HL-60 (cell line): ENCODE measurements at regions not wholly inside any gene's neighbourhood (a gene's known extent, or its start where the extent isn't known, plus 50 kb on each side); places are given as distances from the start of the nearest gene placed in this dataset.

Source experiments
- DNase-seq, 2 experiments: peaks; one replicate each; pipeline ENCODE4 v3.0.0-alpha.2; 2010 to 2020; ENCODE audit warnings: low read depth in 1 of 2, low spot score in 1 of 2
- H3K27ac ChIP-seq: fragments of 250-450 bp; sonication (Bioruptor Pico); replicated peaks from 2 replicates; pipeline ENCODE4 v1.5.1; 2020; ENCODE audit warnings: mild to moderate bottlenecking, moderate library complexity
- H3K27me3 ChIP-seq: fragments of 250-450 bp; sonication (Bioruptor Pico); 2 replicates; pipeline ENCODE4 v1.5.1; 2021; ENCODE audit warnings: mild to moderate bottlenecking, moderate library complexity; ENCODE audit not compliant: insufficient read depth, poor library complexity, severe bottlenecking
- H3K4me3 ChIP-seq: replicated peaks from 2 replicates; pipeline ENCODE4 v1.5.1; 2011; ENCODE audit warnings: mild to moderate bottlenecking, control low read depth, low read length; ENCODE audit not compliant: insufficient read depth
- GABPA ChIP-seq: IDR thresholded peaks from 2 replicates; pipeline ENCODE4 v1.6.1; 2012; ENCODE audit warnings: low read depth
- POLR2AphosphoS5 ChIP-seq: IDR thresholded peaks from 2 replicates; pipeline ENCODE4 v1.6.1; 2012; ENCODE audit warnings: low read depth
- SPI1 ChIP-seq: IDR thresholded peaks from 2 replicates; pipeline ENCODE4 v1.6.1; 2012; ENCODE audit warnings: low read depth, mild to moderate bottlenecking, borderline replicate concordance
- TF ChIP-seq, protein P1 (sequence below): IDR thresholded peaks from 2 replicates; pipeline ENCODE4 v1.6.1; 2012; ENCODE audit warnings: low read depth; ENCODE audit not compliant: insufficient replicate concordance
- TF ChIP-seq, protein P2 (sequence below): IDR thresholded peaks from one replicate; pipeline ENCODE4 v1.5.1; 2011; ENCODE audit warnings: low read length, control low read depth, inconsistent platforms; ENCODE audit not compliant: insufficient read depth

DNA sequence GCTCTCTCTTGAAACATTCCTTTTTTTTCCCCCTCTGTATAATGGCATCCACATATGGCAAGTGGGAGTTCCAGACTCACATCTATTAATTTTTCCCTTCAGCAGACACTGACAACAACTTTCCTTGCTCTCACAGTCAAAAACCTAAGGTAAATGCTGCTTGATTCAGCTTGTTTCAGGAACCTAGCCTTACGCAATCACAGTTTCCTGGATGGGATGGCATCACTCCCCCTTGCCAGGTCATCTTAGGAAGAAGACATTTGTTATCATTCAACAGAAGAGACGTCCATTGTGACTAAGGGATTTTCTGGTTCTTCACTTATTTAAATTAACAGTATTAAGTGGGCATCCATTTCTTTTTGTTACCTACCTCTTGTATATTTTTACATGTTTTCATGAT lies 112.0 kb upstream of the PDGFD start:
- H3K4me3 ChIP-seq, result no peak overlapping the region
- TF ChIP-seq SPI1 (no peak), GABPA (no peak), POLR2AphosphoS5 (no peak)
- TF ChIP-seq, protein P1, sequence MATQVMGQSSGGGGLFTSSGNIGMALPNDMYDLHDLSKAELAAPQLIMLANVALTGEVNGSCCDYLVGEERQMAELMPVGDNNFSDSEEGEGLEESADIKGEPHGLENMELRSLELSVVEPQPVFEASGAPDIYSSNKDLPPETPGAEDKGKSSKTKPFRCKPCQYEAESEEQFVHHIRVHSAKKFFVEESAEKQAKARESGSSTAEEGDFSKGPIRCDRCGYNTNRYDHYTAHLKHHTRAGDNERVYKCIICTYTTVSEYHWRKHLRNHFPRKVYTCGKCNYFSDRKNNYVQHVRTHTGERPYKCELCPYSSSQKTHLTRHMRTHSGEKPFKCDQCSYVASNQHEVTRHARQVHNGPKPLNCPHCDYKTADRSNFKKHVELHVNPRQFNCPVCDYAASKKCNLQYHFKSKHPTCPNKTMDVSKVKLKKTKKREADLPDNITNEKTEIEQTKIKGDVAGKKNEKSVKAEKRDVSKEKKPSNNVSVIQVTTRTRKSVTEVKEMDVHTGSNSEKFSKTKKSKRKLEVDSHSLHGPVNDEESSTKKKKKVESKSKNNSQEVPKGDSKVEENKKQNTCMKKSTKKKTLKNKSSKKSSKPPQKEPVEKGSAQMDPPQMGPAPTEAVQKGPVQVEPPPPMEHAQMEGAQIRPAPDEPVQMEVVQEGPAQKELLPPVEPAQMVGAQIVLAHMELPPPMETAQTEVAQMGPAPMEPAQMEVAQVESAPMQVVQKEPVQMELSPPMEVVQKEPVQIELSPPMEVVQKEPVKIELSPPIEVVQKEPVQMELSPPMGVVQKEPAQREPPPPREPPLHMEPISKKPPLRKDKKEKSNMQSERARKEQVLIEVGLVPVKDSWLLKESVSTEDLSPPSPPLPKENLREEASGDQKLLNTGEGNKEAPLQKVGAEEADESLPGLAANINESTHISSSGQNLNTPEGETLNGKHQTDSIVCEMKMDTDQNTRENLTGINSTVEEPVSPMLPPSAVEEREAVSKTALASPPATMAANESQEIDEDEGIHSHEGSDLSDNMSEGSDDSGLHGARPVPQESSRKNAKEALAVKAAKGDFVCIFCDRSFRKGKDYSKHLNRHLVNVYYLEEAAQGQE, result no peak
- TF ChIP-seq, protein P2, sequence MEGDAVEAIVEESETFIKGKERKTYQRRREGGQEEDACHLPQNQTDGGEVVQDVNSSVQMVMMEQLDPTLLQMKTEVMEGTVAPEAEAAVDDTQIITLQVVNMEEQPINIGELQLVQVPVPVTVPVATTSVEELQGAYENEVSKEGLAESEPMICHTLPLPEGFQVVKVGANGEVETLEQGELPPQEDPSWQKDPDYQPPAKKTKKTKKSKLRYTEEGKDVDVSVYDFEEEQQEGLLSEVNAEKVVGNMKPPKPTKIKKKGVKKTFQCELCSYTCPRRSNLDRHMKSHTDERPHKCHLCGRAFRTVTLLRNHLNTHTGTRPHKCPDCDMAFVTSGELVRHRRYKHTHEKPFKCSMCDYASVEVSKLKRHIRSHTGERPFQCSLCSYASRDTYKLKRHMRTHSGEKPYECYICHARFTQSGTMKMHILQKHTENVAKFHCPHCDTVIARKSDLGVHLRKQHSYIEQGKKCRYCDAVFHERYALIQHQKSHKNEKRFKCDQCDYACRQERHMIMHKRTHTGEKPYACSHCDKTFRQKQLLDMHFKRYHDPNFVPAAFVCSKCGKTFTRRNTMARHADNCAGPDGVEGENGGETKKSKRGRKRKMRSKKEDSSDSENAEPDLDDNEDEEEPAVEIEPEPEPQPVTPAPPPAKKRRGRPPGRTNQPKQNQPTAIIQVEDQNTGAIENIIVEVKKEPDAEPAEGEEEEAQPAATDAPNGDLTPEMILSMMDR, result no peak
- H3K27ac ChIP-seq, result no peak overlapping the region
- DNase-seq, result peak in 1 of 2 experiments; percentile 3
- no peaks in the 10 kb centered on the region for H3K27me3 ChIP-seq

DNA sequence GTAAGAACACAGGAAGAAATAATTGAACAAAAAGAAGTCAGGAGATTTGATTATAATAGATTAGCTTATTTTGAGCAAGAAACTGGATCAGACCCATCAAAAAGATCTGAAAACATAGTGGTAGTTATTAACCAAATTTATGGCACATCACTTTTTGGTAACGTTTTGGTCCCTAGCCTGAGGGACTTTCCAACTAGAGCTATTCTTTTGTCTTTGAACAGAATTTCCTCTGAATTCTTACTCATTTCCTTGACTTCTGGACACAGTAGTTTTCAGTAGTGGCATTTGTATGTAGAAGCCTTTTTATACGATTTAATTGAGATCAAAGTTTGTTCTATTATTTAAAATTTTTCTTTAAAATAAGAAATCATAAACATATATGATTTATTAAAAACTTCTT lies 96.5 kb upstream of the PDGFD start:
- Histone ChIP-seq H3K27ac (no peak overlapping the region), H3K27me3 (no peaks in the 10 kb centered on the region), H3K4me3 (no peak overlapping the region)
- TF ChIP-seq POLR2AphosphoS5 (no peak), GABPA (no peak), SPI1 (no peak)
- no peak for DNase-seq

DNA sequence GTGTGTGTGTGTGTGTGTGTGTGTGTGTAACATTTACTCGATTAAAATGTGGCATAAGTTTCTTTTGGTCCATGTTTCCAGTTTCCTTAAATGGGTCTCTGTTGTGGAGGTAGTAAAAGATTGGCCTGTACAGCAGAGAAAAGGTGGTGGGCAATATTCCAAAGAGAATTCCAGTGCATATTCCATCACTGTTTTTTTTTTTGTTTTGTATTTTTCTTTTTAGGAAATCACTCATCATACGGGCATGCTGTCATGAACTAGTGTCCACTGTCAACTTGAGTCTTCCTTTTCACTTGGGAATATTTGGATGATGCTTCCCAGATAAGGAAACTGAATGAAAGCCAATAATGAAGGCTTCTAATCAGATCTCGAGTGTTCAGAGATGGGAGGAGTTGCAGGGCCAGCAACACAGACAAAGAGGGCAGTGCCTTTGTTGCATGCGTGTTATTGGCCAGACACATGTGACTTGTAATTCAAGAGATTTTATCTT lies 95.2 kb upstream of the PDGFD start:
- Histone ChIP-seq H3K27me3 (no peaks in the 10 kb centered on the region), H3K4me3 (no peak overlapping the region), H3K27ac (no peak overlapping the region)
- DNase-seq, result no peak
- TF ChIP-seq, protein P2, result no peak
- TF ChIP-seq POLR2AphosphoS5 (no peak), SPI1 (no peak), GABPA (no peak)
- TF ChIP-seq, protein P1, result no peak

DNA sequence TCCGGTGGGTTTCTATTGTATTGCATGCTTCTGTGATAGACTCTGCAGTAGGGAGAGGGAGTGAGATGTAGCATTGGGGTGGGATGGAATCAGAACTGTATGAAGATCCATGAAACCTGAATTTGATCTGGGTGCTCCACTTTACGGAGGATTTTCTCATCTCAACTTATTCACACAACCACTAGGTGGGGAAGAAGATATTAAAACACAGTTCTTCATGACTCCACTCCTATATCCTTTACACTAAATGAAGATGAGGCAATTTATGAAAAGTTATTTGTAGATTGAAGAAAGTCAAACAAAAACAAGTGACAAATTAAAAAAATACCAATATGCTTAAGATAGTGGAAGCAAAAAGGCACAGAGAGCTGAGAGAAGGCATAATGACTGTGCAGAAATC lies 92.6 kb upstream of the PDGFD start:
- Histone ChIP-seq H3K27ac (no peak overlapping the region), H3K27me3 (no peaks in the 10 kb centered on the region), H3K4me3 (no peak overlapping the region)
- TF ChIP-seq POLR2AphosphoS5 (no peak), SPI1 (no peak), GABPA (no peak)
- TF ChIP-seq, protein P2, result no peak
- TF ChIP-seq, protein P1, result no peak
- DNase-seq, result no peak
